HG02759 (cell line): ENCODE measurements at regions not wholly inside any gene's neighbourhood (a gene's known extent, or its start where the extent isn't known, plus 50 kb on each side); places are given as distances from the start of the nearest gene placed in this dataset.
"Not testable (repeated sequence)": the region's sequence is repeated elsewhere in the genome, so short reads cannot be mapped to it uniquely, and the experiment has no call there.

Source experiments
- ATAC-seq: cut with Tn5 transposase; IDR thresholded peaks from one replicate; pipeline ENCODE4 v1.9.1; 2021; ENCODE audit warnings: mild to moderate bottlenecking, moderate library complexity; ENCODE audit not compliant: unreplicated experiment

DNA sequence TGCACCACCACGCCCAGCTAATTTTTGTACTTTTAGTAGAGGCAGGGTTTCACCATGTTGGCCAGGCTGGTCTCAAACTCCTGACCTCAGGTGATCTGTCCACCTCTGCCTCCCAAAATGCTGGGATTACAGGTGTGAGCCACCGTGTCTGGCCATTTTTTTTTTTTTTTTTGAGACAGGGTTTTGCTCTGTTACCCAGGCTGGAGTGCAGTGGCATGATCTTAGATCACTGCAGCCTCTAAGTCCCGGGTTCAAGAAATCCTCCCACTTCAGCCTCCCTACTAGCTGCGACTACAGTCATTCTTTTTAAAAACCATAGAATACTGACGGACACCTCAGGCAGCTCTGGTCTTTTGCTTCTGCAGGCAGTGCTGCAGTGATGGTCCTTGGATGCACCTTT lies 54.9 kb upstream of the PTPN1 start:
- ATAC-seq: not testable (repeated sequence)

DNA sequence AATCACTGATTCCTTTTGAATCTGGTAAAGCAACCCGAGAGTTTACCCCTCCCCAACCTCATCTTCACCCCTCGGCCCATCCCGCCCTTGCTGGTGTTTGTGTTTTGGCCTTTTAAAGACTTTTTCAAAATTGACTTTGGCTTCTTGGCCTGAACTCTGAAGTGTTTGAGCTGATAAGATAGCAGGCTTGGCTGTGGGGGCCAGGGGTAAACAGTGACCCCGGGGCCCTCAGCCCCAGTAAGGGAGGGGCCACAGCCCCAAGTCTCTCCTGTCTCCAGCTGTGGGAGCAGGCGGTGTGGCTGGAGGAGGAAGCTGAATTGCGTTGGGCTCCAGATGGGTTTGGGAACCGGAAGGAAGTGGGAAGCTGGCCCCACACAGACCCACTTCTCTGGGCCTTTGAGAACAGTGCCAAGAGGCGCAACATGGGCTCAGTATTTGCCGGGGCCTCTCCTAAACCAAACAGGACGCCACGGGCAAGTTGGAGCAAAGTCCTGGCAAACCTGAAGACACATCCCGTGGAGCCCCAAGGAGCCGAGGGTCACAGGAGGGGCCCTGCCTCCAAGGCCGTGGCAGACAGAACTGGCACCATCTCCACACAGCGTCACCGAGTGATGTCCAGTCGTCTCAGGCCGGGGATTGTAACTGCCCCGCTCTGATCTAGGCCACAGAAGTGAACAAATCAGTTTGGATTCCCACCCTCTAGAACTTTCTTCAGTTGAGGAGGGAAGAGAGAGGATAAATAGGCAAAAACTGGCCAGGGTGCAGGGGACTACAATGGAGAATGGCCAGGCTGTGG lies 54.3 kb upstream of the PTPN1 start:
- no peak for ATAC-seq

DNA sequence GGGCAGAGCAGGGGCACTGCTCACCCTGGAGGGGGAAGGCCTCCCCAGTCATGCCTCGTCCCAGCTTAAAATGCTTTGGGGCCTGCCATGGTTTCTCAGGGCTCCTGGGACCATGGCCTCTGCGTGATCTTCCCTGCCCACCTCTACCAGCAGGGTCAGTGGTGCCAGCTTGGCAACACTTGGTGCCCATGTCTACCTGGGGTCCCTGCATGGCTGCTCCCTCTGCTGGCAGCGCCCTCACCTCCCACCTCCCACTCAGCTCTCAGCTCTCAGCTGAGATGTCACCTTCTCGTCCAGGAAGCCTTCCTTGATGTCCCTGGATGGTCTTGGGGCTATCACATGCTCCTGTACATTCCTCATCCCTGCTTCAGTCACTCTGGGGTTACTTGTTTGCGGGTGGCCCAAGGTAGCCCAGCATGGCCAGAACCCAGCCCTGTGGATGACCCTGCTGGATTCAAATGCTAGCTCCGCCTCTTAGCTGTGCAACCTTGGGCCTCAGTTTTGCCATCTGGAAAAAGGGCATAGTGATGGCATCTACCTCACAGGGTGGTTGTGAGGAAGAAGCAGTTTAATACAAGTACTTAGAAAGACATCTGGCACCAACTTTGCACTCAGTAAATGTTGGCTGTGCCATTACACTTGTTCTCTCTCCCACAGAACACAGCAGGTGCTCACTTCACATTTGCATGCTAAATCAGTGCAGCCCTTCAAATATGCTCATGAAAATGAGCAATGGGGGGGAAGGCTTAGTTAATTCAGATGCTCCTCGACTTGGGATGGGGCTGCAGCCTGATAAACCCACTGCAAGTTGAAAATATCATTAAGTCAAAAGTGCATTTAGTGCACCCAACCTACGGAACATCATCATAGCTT lies 53.5 kb upstream of the PTPN1 start:
- no peak for ATAC-seq

DNA sequence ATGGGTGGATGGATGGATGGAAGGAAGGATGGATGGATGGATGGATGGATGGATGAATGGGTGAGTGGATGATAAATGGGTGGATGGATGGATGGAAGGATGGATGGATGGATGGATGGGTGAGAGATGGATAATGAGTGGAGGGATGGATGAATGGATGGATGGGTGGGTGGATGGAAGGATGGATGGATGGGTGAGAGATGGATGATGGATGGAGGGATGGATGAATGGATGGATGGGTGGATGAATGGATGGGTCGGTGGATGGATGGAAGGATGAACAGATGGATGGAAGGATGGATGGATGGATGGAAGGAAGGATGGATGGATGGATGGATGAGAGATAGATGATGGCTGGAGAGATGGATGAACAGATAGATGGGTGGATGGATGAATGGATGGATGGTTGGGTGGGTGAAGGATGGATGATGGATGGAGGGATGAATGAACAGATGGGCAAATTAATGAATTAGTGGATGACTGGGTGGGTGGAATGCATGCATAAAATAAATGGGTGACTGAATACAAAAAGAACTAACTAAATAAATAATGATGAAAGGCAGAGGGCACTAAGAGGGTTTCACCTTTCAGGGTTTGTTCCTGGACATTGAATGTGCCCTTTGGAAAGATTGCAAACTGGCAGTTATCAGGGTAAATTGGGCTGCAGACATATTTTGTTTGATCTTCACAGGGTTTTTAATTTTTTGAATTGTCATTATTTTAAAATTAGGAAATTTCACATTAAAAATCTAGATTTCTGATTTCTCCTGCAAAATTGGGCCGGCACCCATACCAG lies 50.9 kb upstream of the PTPN1 start:
- no peak for ATAC-seq

DNA sequence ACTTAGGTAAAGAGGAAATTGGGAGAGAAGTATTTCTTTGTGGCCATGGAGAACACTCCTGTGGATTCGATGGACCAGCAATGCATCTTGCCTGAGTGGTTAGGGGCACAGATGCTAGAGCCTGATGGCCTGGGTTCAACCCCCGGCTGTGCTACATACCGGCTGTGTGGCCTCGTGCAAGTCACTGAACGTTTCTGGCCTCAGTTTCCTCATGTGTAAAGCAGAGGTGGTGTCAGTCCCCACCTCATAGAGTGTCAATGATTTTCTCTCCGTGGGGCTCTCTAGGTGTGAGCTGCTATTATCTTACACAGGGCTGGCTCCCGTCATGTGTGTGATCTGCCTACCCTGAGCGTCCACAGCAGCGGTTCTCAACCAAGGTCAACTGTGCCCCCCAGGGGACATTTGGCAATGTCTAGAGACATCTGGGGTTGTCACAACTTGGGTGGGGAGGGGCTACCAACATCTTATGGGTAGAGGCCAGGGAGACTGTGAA lies 50.0 kb upstream of the PTPN1 start:
- ATAC-seq: no peak
